ENCODE measurements at regions not wholly inside any gene's neighbourhood (a gene's known extent, or its start where the extent isn't known, plus 50 kb on each side); places are given as distances from the start of the nearest gene placed in this dataset.

DNA sequence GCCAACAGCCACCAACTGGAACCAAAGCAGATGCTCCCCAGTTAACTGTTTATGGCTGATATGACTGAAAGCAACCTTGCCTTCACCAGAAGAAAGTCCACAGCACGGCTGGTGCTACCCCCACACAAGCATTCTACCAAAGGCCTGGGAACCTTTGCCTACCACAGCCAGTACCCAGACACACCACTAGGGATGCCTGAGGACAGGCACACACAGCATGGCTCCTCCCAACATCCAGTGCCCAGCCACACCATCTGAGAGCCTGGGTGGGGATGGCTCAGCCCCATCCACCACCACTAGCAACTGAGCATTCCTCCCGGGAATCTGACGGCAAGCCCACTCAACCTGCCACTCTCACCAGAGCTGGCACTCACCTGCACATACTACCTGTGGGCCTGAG, 178.6 kb downstream of the SLC7A11 start:
- Histone ChIP-seq H2AFZ (ENCODE audit: insufficient read depth, low read depth, low read length, poor library complexity, severe bottlenecking) (no peak overlapping the region), H4K20me1 (ENCODE audit: insufficient read depth, low read length) (no peaks in the 10 kb centered on the region), H3K4me1 (ENCODE audit: control insufficient read depth in 1 of 2, insufficient read depth in 2 of 2, low read length in 2 of 2) (no peaks in the 10 kb centered on the region), H3K4me2 (replicated peaks; ENCODE audit: extremely low read depth, low read length, poor library complexity, severe bottlenecking) (no peak overlapping the region), H3K79me2 (ENCODE audit: insufficient read depth, low read length) (no peaks in the 10 kb centered on the region), H3K9me3 (replicated peaks in 1 of 2; ENCODE audit: control insufficient read depth in 1 of 2, insufficient read depth in 1 of 2, low read length in 2 of 2) (peaks cover 0 to 7% of the 10 kb centered on the region in 2 donors), H3K9ac (ENCODE audit: insufficient read depth, low read length, poor library complexity, severe bottlenecking) (no peak overlapping the region), H3K27me3 (ENCODE audit: control insufficient read depth in 2 of 2, insufficient read depth in 2 of 2, low read length in 2 of 2) (no peaks in the 10 kb centered on the region), H3K4me3 (replicated peaks in 1 of 3; ENCODE audit: low read depth in 2 of 3, low read length in 3 of 3) (no peak overlapping the region), H3K27ac (ENCODE audit: low read depth in 1 of 2, low read length in 2 of 2) (no peak overlapping the region), H3K36me3 (replicated peaks in 1 of 2; ENCODE audit: control insufficient read depth in 1 of 2, insufficient read depth in 2 of 2, low read length in 2 of 2) (no peaks in the 10 kb centered on the region)
- Mint-ChIP-seq H3K36me3 (no peaks in the 10 kb centered on the region), H3K9me3 (peaks cover 0 to 13% (median 8%) of the 10 kb centered on the region in 7 donors), H3K27ac (no peak overlapping the region), H3K27me3 (ENCODE audit: low read depth in 3 of 3) (peaks cover 0 to 2% (median 0%) of the 10 kb centered on the region in 3 donors), H3K4me1 (no peaks in the 10 kb centered on the region), H3K4me3 (no peak overlapping the region)
- TF ChIP-seq CTCF (IDR thresholded peaks at IDR 0.05): no peak
- DNase-seq: no peak
- 100% methylated on average over 2 of the region's 3 CpGs for WGBS (ENCODE audit: insufficient coverage)
- intact Hi-C loops (cut with micrococcal nuclease): no loop called here

DNA sequence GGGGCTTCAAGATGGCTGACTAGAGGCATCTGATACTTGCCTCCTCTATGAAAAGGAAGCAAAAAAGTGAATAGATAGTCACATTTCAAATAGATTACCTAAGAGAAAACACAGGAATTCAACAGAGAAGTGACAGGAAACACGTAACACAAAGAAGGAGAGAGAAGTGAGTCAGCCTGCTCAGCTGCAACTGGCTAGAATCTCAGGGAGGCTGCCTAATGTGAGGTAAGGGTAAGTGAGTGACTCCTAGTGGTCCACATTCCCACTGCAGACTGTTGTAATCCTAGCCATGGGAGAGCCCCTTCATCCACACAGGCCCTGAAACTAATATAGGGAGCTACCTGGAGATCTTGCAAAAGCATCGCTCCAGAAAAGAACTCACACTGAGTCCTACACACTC, 179.2 kb downstream of the SLC7A11 start:
- no peak overlapping the region for H2AFZ ChIP-seq (ENCODE audit: insufficient read depth, low read depth, low read length, poor library complexity, severe bottlenecking)

More for the DNA sequence above, 179.2 kb downstream of the SLC7A11 start:
- Histone ChIP-seq H3K27me3 (ENCODE audit: control insufficient read depth in 2 of 2, insufficient read depth in 2 of 2, low read length in 2 of 2) (no peaks in the 10 kb centered on the region), H3K27ac (ENCODE audit: low read depth in 1 of 2, low read length in 2 of 2) (no peak overlapping the region), H3K9me3 (replicated peaks in 1 of 2; ENCODE audit: control insufficient read depth in 1 of 2, insufficient read depth in 1 of 2, low read length in 2 of 2) (peaks cover 0 to 7% of the 10 kb centered on the region in 2 donors), H4K20me1 (ENCODE audit: insufficient read depth, low read length) (no peaks in the 10 kb centered on the region), H3K4me3 (replicated peaks in 1 of 3; ENCODE audit: low read depth in 2 of 3, low read length in 3 of 3) (no peak overlapping the region), H3K4me2 (replicated peaks; ENCODE audit: extremely low read depth, low read length, poor library complexity, severe bottlenecking) (no peak overlapping the region), H3K4me1 (ENCODE audit: control insufficient read depth in 1 of 2, insufficient read depth in 2 of 2, low read length in 2 of 2) (no peaks in the 10 kb centered on the region), H3K9ac (ENCODE audit: insufficient read depth, low read length, poor library complexity, severe bottlenecking) (no peak overlapping the region), H3K36me3 (replicated peaks in 1 of 2; ENCODE audit: control insufficient read depth in 1 of 2, insufficient read depth in 2 of 2, low read length in 2 of 2) (no peaks in the 10 kb centered on the region), H3K79me2 (ENCODE audit: insufficient read depth, low read length) (no peaks in the 10 kb centered on the region)
- no peak for DNase-seq
- WGBS (ENCODE audit: insufficient coverage): 100% methylated on average over 1 of the region's 2 CpGs
- Mint-ChIP-seq H3K27ac (no peak overlapping the region), H3K36me3 (no peaks in the 10 kb centered on the region), H3K4me3 (no peak overlapping the region), H3K9me3 (peaks cover 0 to 13% (median 8%) of the 10 kb centered on the region in 7 donors), H3K27me3 (ENCODE audit: low read depth in 3 of 3) (no peaks in the 10 kb centered on the region), H3K4me1 (no peaks in the 10 kb centered on the region)
- TF ChIP-seq CTCF (IDR thresholded peaks at IDR 0.05): no peak
- intact Hi-C loops (cut with micrococcal nuclease): no loop called here
